HG02885 (cell line): ENCODE measurements at regions not wholly inside any gene's neighbourhood (a gene's known extent, or its start where the extent isn't known, plus 50 kb on each side); places are given as distances from the start of the nearest gene placed in this dataset.
"Not testable (repeated sequence)": the region's sequence is repeated elsewhere in the genome, so short reads cannot be mapped to it uniquely, and the experiment has no call there.

Experiments used
- ATAC-seq: cut with Tn5 transposase; IDR thresholded peaks from one replicate; pipeline ENCODE4 v1.9.1; 2021; ENCODE audit warnings: mild to moderate bottlenecking; ENCODE audit not compliant: unreplicated experiment, poor library complexity

DNA sequence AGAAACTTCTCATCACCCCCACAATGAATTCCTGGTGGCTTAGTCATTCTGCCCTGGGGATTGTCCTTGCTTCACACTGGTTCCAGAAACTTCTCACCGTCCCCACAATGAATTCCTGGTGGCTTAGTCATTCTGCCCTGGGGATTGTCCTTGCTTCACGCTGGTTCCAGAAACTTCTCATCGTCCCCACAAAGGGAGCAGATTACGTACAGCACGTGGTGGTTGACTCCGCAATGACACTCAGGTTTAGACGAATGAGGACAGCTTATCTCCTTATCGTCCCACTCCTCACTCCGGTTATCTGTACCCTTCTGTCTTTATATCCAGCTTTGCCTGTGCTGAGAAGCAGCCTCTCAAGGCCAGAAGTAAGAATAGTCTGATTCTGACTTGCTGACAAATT lies 273.4 kb downstream of the ASMT start:
- ATAC-seq: not testable (repeated sequence)

DNA sequence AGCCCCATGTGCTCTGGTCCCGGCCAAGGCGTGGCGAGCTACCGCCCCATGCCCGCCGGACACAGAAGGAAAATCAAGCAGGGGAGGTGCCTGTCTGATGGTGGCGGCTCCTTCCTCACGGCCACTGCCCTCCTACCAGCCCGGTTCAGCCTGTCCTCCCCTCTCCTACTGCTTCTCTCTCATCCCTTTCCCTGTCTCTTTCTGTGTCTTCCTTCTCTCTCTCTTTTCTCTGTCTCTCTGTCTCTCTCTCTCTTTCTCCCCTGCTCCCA lies 279.1 kb downstream of the ASMT start:
- no peak for ATAC-seq

DNA sequence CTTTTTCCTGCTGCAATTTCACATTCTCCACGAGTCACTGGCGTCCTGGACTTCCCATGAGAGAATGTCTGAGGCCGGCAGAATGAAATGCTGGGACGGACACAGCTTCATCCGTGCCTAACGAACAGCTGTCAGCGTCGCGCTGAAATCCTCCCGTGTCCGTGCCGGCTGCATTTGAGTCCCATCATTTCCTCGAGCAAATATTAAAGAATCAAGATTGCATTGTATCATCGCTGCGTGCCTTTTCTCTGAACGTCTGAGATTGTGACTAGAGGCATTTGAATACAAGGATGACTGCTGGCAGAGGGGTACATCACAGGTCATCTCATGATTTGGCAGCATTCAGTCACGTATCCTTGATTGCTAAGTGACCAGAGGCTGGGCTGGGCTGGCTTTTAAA lies 279.9 kb downstream of the ASMT start:
- no peak for ATAC-seq

DNA sequence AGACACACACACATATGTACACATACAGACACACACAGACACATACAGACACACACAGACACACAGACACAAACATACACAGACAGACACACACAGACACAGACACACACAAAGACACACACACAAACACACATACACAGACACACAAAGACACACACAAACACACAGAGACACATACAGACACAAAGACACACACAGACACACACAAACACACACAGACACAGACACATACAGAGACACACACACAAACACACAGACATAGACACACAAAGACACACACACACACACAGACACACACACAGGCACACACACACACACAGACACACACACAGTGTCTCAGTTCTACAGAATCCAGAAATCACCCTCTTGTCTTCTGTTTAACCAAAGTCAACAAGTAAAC lies 280.7 kb downstream of the ASMT start:
- ATAC-seq: no peak

DNA sequence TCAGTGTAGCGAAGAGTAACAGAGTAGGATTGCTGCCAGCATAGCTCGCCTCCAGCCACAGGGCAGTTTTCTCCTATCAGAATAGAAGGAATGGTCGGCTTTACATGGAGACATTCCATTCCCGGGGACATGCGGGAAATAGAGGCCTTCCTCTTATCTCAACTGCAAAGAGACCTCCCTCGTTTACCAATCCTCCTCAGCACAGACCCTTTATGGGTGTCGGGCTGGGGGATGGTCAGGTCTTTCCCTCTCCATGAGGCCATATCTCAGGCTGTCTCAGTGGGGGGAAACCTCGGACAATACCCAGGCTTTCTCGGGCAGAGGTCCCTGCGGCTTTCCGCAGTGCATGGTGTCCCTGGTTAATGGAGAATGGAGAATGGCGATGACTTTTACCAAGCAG lies 285.0 kb downstream of the ASMT start:
- ATAC-seq: no peak

DNA sequence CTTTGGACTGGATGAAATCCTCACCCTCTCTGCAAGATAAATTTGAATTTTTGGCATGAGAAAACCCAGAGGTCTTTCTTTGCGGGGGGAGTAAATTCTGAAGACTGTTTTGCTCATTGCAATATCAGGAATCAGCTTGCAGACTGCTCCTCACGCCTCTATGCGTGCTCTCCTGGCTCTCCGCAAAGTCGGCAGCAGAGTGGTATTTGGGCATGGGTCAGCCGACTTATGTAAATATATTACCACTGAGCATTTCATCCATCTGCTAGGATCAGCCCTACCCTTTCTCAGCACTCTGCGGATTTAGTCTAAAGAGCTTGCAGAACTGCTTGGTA lies 288.0 kb downstream of the ASMT start:
- ATAC-seq: no peak

DNA sequence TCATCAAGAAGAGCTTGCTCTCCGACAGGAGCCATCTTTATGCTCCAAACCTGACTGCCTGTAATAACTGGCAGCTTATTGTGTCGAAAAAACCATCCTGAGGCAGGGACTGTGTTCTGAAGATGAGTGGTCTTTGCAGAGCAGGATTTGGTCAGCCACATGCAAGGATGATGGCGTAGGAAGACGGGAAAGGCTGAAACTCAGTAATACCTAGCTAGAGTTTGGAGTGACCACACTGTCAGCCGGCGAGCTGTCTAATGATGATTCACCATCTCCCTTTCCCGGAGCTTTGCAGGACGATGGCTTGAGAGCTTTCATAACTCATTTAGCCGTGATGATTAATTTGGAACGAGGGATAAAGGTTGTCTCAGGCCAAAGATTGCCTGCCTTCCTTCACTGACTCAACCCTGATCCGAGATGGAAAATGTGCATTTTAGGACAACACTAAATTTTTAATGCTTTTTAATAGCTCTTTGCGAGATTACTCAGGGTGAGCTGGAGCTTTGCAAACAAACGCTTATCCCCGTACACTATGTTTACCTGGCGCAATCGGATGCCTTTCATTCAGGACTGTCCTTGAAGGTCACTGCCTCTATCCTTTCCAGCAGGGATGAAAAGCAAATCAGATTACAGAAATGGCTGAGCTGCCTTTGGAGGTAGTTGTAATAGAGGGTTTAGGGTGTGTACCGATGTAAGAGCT lies 288.5 kb downstream of the ASMT start:
- no peak for ATAC-seq

DNA sequence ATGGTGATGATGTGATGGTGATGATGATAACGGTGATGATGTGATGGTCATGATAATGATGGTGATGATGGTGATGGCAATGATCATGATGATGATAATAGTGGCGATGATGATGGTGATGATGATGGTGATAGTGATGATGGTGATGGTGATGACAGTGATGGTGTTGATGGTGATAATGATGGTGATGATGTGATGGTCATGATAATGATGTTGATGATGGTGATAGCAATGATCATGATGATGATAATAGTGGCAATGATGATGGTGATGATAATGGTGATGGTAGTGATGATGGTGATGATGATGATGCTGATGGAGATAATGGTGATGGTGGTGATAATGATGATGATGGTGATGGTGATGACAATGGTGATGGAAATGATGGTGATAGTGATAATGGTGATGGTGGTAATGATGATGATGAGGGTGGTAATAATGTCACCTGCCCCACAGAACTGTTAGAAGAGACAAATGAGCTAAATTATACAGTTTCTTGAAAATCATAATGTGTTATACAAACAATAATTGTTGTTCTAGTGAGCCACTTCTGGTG lies 289.9 kb downstream of the ASMT start:
- ATAC-seq: no peak

DNA sequence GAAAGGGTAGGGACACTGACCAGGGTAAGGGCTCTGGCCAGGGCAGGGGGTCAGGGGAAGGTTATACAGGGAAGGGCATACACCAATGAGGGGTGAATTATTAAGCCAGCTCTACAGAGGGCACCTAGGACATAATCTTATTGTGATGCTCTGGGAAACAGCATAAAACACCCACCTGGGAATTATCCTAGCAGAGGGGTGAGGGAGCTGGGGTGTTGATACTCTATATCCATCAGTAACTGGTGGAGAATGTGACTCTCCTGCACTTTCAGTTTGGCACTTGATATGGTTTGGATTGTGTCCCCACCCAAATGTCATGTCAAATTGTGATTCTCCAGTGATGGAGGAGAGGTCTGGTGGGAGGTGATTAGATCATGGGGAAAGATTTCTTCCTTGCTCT lies 291.2 kb downstream of the ASMT start:
- ATAC-seq: no peak

DNA sequence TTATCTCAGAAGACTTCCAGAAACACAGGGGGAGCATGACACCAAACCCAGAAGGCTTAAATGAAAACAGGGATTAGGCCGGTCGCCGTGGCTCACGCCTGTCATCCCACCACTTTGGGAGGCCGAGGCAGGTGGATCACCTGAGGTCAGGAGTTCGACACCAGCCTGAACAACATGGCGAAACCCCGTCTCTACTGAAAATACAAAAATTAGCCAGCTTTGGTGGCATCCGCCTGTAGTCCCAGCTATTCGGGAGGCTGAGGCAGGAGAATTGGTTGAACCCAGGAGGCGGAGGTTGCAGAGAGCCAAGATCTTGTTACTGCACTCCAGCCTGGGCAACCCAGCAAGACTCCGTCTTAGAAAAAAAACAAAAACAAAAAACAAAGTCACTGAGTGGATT lies 294.1 kb downstream of the ASMT start:
- ATAC-seq: not testable (repeated sequence)

DNA sequence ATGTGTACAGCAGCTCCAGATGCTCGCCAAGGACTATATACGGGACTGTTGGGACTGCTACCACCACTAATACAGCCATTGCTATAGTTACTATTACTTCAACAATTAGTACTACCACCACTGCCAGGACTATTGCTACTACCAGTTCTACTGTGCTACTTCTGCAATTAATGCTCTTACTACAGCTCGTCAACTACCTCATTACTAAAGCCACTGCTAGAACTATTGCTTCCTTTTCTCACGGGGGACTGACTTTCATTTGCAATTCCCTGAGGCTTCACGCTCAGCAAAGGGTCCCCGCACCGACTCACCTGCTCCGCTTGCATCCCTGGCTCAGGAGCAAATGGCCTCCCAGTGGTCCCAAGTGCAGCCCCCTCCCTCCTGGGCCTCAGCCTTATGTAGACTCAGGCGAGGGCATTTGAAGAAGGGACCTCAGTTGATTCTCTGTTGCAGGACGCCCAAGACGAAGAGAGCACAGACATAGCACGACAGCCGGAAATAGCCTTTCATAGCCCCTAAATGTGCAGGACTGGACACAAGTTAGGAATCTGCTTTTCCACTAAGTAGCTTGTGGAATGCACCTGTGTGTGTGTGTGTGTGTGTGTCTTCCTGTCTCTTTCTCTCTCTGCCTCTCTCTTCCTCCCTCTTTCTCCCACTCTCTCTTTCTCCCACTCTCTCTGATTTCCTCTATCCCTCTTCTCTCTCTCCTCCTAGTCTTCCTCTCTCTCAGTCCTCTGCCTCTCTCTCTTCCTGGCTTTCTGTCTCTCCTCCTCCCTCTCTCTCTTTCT lies 294.8 kb downstream of the ASMT start:
- no peak for ATAC-seq

DNA sequence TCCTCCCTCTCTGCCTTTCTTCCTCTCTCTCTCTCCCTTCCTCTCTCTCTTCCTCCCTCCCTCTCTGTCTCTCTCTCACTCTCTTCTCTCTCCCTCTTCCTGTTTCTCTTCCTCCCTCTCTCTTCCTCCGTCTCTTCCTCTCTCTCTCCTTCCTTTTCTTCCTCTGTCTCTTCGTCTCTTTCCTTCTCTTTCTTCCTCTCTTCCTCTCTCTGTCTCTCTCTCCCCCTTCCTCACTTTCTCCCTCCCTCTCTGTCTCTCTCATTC lies 295.3 kb downstream of the ASMT start:
- no peak for ATAC-seq

DNA sequence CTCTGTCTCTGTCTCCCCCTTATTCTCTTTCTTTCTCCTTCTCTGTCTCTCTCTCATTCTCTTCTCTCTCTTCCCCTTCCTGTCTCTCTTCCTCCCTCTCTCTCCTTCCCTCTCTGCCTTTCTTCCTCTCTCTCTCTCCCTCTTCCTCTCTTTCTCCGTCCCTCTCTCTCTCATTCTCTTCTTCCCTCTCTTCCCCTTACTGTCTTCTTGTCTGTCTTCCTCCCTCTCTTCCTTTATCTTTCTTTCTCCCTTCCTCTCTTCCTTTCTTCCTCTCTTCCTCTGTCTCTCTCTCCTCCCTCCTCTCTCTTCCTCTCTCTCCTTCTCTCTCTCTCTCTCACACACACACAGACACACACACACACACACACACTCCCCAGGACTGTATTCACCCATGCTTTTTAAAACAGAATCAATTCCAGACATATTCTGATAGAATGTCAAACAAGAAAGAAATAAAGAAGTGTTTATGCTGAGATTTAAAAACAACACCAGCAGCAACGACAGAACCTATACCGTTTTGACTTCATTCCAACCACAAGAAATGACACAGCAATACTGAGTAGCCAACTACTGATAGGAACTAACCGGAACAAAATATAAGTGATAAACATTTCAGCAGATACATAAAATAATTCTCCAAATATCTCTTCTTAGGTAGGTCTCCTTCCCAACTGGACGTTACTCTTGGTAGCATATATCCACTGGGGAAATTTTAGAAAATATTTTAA lies 296.7 kb downstream of the ASMT start:
- no peak for ATAC-seq

DNA sequence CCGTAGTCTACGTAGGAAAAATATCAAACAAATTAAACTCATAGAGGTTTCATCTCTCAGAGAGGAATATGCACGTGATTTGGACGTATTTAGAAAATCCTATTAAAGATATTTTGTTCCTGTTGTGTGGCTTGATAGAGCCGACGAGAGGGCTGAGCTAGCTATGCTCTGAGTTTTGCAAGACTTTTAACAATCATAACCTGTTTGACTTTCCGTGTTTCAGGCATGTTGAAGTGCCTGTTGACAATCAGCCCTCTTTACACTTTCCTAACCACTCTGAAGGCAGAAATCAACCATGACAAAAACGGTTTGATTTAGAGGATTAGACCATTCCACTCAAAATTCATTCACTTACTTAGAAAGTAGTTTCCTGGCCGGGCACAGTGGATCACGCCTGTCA lies 297.3 kb downstream of the ASMT start:
- no peak for ATAC-seq

DNA sequence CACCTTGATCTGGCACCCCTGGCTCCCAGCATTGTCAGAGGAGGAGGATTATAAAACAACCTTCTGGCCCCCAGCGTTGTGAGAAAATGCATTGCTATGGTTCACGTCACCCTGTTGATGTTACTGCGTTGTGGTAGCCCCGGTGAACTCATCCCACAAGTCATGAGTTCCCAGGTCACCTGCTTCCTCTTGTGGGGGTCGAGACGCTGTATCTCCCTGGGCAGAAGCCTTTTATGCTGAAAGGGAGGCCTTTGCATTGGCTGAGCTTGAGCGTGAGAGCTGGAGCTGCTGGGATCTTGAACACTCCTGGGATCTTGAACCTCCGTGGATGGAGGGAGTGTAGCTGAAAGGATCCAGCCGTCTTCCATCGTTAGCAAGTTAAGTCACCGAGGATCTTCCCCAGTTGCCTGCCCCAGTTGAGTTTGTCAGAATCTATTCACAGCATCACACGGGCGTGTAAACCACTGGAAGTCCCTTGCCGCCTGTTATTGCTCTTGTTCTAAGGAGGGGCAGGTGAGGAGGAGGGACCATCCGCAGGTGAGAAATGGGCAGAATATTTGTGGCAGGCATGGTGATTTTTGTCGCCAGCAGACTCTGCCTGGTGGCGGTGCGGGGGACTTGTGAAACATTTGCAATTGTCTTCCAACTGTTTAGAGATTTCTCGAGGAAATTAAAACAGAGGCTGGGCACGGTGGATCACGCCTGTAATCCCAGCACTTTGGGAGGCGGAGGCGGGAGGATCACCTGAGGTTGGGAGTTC lies 299.9 kb downstream of the ASMT start:
- ATAC-seq: no peak

DNA sequence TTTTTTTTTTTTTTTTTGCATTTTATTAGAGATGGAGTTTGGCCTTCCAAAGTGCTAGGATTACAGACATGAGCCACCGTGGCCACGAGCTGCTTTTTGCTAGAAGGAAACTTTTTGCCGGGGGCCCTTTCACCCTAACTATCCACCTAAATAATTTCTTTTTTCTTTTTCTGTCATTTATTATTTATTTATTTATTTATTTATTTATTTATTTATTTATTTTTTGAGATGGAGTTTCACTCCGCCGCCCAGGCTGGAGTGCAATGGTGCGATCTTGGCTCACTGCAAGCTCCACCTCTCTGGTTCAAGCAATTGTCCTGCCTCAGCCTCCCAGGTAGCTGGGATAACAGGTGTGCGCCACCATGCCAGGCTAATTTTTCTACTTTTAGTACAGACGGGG lies 303.9 kb downstream of the ASMT start:
- ATAC-seq: no peak

DNA sequence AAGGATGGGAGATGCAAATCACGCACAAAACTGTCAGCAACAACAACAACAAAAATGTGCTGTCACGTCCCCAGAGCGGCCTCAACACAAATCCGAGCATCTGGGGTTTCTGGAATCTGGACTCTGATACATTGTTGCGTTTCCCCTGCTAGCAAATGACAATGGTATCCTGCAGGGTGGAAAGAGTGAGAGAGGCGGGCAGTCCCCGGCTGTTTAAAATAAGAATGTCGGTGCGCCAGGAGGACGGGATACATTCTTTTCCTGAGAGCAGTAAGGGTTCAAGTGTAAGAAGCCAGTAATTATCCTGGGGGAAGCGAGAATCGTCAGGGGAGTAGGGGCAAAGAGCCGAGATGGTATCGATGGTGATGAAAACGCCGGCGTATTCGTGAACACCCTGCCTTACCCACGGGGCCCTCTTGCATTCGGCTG lies 310.2 kb downstream of the ASMT start:
- ATAC-seq: no peak

DNA sequence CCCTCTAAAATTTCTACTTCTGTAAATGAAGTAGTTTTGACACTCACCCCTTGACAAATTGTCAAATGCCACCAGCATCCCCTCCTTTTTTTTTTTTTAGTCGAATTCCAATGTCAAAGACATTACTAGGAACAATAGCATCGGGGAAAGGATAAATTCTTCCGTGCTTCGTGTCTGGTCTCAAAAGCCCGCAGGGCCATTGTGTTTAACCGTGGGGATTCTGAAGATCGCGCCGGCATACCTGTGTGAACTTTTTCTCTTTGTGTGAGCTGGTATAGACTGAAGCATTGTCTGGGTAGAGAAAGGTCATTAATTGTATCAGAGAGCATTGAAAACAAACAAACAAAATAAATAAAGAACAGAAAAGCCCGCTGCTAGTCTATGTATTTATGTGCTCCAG lies 313.9 kb downstream of the ASMT start:
- ATAC-seq: no peak

DNA sequence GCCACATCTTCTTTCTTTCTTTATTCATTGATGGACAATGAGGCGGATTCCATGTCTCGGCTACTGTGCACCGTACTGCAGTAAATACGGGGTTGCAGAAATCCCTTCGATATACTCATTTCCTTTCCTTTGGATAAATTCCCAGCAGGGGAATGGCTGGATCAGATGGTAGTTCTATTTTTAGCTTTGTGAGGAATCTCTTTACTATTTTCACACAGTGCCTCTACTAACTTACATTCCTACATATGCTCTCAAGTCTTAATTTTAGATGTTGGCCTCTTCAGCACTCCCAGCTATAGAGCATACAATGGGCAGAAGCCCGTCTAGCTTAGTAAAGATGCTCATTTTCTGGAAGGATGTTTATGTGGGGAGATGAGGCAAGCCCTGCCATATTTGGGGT lies 317.4 kb downstream of the ASMT start:
- no peak for ATAC-seq

DNA sequence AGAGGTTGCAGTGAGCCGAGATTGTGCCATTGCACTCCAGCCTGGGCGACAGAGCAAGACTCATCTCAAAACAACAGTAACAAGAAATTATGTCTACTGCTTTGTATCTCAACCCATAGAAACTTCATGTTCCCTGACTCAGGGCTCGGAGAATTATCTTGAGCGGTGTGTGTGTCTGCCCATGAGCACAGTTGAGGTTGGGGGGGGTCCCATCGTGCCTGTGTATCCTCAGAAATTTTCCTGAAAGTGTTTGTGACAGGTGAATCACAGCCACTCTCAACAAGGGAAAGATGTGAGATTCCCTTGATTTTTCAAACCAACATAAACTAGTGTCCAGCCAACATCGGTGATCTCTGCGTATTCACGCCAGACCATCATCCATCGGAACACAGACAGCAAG lies 319.1 kb downstream of the ASMT start:
- no peak for ATAC-seq

DNA sequence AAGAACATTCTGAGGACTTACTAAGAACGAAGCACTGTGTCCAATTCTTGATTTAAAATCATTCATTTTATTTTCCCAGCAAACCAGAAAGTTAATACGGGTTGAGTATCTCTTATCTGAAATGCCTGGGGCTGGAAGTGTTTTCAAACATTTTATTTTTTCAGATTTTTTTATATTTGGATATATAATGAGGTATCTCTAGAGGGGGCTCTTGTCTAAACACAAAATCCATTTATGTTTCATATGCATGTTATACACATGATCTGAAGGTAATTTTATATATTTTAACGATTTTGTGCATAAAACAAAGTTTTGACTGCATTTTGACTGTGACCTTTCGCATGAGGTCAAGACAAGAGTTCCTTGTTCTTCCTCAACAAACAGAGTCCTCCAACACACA lies 320.9 kb downstream of the ASMT start:
- ATAC-seq: no peak
